Nucleus accumbens (tissue), 56 donors: ENCODE measurements at regions not wholly inside any gene's neighbourhood (a gene's known extent, or its start where the extent isn't known, plus 50 kb on each side); places are given as distances from the start of the nearest gene placed in this dataset.
"Not testable (repeated sequence)": the region's sequence is repeated elsewhere in the genome, so short reads cannot be mapped to it uniquely, and the experiment has no call there.

ENCODE experiments used
- DNase-seq, 56 donors: peaks; one replicate each; lab custom pipeline; 2025; lab: John Stamatoyannopoulos, UW

DNA sequence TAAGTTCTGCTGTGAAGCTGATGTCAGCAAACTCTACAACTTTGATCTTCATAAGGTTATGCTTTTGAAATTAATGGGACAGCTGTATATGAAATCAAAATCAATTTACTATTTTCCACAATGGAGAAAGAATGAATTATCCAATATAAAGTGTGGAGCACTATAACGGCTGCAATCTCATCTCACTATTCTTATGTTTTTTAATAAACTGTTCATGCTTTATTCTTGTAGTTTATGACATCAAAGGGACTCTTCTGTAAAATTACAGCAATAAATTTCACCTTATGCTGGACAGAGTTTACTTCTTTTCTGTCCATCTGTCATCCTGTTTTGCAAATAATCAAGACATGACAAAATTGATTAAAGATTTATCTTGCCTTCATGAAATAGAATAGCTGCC lies 192.5 kb downstream of the TECRL start:
- no peak for DNase-seq

- DNase-seq: no peak
Observed at GRCh38 chr4:64205376-64205775, 203.9 kb downstream of the TECRL start.

DNA sequence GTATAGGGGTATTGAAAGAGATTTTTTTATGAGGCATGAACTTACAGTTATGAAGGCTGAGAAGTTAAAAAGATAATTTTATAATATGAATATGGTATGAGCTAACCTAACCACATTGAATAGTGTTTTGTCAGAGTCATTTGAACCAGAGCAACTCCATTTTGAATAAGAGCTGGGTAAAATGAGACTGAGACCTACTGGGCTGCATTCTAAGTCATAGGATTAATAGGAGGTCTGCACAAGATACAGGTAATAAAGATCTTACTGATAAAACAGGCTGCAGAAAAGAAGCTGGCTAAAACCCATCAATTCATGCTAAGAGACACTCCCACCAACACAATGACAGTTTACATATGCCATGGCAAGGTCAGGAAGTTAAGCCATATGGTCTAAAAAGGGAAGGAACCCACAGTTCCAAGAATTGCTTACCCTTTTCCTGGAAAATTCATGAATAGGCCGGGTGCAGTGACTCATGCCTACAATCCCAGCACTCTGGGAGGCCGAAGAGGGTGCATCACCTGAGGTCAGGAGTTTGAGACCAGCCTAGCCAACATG lies 209.2 kb downstream of the TECRL start:
- DNase-seq: no peak

- DNase-seq: no peak
Observed at GRCh38 chr4:64195582-64195981, 213.7 kb downstream of the TECRL start.

GRCh38 chr4:64192731-64193412 lies 216.4 kb downstream of the TECRL start:
- peak in 2 of 56 donors; percentile 1 to 3 for DNase-seq

DNA sequence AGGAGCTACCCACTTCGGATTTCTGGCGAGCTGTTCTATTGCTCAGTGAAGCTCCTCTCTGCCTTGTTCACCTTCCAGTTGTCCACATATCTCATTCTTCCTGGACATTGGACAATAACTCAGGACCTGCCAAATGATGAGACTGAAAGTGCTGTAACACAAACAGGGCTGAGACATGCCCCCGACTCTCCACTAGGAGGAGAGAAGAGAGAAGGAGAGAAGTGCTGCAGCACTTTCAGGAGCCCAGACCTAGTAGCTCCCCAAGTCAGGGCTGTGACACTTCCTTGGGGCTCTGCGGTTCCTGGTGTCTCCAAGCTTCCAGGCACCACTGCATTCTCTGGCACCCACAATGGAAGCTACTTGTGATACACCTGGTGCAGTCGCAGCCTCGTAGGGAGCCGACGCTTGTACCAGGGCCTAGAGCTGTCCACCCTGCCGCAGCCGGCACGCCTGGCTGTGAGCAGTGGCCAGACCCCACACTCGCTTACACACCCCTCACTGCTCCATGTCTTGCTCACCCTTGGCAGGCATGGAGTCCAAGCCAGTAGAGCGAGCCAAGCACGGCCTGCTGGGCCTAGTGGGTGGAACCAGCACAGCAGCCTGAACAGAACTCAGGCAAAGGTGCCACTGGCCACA lies 234.9 kb downstream of the TECRL start:
- DNase-seq: no peak

DNA sequence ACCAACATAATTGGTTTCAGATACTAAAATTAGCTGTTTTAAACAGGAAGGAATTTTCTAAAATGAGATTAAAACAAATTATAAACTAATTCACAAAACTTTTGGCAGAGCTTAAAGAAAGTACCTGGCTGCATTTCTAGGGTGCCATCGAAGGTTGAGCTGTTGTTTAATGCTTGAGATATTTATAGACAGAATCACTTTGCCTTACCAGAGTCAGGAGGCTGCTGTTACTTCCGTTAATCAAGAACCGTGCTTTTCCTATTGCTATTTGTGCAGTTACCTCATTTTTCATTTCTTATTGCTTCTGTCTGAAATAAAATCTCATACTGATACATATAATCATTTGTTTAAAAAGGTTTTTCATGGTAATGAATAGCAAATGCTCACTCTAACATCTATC lies 242.9 kb downstream of the TECRL start:
- DNase-seq: no peak

- peak in 30 of 56 donors; percentile 0 to 81 (median 24) for DNase-seq
Observed at GRCh38 chr4:64158648-64159326, 250.5 kb downstream of the TECRL start.

DNA sequence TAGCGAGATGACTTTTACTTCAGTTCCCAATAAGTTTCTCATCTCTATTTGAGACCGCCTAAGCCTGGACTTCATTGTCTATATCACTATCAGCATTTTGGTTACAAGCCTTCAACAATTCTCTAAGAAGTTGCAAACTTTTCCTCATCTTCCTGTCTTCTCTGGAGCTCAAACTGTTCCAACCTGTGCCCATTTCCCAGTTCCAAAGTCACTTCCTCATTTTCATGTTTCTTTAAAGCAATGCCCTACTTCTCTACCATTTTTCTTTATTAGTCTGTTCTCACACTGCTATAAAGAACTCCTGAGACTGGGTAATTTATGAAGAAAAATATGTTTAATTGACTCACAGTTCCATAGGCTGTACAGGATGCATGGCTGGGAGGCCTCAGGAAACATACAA lies 251.9 kb downstream of the TECRL start:
- no peak for DNase-seq

DNA sequence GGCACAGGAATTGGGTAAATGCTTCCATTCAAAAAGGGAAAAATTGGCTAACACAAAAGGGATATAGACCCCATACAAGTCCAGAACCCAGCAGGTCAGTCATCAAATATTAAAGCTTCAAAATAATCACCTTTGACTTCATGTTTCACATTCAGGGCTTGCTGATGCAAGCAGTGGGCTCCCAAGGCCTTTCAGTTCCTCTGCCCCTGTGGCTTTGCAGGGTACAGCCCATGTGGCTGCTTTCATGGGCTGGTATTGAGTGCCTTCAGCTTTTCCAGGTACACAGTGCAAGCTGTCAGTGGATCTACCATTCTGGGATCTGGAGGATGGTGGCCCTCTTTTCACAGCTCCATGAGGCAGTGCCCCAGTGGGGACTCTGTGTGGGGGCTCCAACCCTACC lies 253.0 kb downstream of the TECRL start:
- DNase-seq: no peak

GRCh38 chr4:64146030-64146429 lies 263.2 kb downstream of the TECRL start:
- DNase-seq: no peak

DNA sequence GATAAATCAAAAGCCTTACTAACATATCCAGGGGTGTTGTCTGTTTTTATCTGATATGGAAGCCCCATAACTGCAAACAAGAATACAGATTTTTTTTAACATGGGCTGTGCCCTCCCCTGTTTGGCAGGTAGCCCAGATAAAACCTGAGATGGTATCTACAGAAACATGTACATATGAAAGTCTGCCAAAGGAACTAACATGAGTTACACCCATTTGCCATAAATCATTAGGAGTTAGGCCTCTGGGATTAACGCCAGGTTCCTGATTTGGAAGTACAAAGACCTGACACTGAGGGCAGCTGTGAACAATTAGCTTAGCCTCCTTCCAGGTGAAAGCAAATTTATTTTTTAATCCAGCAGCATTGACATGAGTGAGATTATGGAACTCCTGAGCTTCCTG lies 264.3 kb downstream of the TECRL start:
- DNase-seq: no peak

GRCh38 chr4:64130907-64131306 lies 278.3 kb downstream of the TECRL start:
- DNase-seq: no peak

DNA sequence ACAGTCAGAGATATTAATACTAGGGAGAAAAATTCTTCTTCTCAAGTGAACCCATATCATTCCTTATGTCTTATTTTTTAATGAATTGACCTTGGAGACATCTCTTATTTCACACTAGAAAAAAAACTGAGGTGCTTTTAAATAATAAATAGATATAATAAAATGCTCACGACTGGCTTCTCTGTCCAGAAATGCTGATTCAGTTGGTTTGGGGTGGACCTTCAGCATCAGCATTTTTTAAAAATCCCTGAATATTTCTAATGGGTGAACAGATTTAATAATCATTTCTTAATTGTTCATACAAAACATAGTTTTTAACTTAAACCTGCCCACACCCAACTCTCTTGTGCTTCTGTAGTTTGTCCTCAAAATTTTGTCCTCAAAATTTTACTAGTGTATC lies 283.9 kb downstream of the TECRL start:
- no peak for DNase-seq

- no peak for DNase-seq
Observed at GRCh38 chr4:64121803-64122202, 287.4 kb downstream of the TECRL start.

- no peak for DNase-seq
Observed at GRCh38 chr4:64105903-64106302, 303.3 kb downstream of the TECRL start.

- DNase-seq: no peak
Observed at GRCh38 chr4:64095398-64095797, 313.9 kb downstream of the TECRL start.

- no peak for DNase-seq
Observed at GRCh38 chr4:64079316-64079715, 329.9 kb downstream of the TECRL start.

GRCh38 chr4:64068096-64068495 lies 341.2 kb downstream of the TECRL start:
- DNase-seq: no peak

GRCh38 chr4:64062991-64063390 lies 346.3 kb downstream of the TECRL start:
- no peak for DNase-seq

- DNase-seq: not testable (repeated sequence)
Observed at GRCh38 chr4:64037033-64037432, 372.2 kb downstream of the TECRL start.

GRCh38 chr4:64022560-64022959 lies 386.7 kb downstream of the TECRL start:
- no peak for DNase-seq
